ENCODE measurements at regions not wholly inside any gene's neighbourhood (a gene's known extent, or its start where the extent isn't known, plus 50 kb on each side); places are given as distances from the start of the nearest gene placed in this dataset.

- no peaks in the 10 kb centered on the region for H4K20me1 ChIP-seq (replicated peaks; ENCODE audit: insufficient read depth)
- no peaks in the 10 kb centered on the region for H3K27me3 ChIP-seq (ENCODE audit: insufficient read depth)
- no peaks in the 10 kb centered on the region; the same call in 2 of the 3 replicates for H3K36me3 Mint-ChIP-seq (ENCODE audit: low read depth)
- peaks cover 1% of the 10 kb centered on the region for H3K27me3 Mint-ChIP-seq (ENCODE audit: insufficient read depth, low read depth, poor library complexity)
- no peaks in the 10 kb centered on the region for H3K9me3 Mint-ChIP-seq
- H3K4me1 Mint-ChIP-seq: peaks cover 3% of the 10 kb centered on the region; the same call in 2 of the 3 replicates
- no peak overlapping the region for H3K4me3 ChIP-seq
- no peak for DNase-seq (ENCODE audit: low spot score)
- no peaks in the 10 kb centered on the region for H3K36me3 ChIP-seq (ENCODE audit: insufficient read depth)
- ATAC-seq: no peak
- no peaks in the 10 kb centered on the region for H3F3A ChIP-seq (replicated peaks; ENCODE audit: low read depth)
- no peak overlapping the region for H3K4me2 ChIP-seq
- H3K4me1 ChIP-seq (ENCODE audit: insufficient read depth): no peaks in the 10 kb centered on the region
- H3K27ac Mint-ChIP-seq: no peak overlapping the region
- no peak overlapping the region for H2AFZ ChIP-seq
- no peak overlapping the region for H3K27ac ChIP-seq (ENCODE audit: low read depth)
- H3K9me2 ChIP-seq (ENCODE audit: insufficient read depth): 0 out of 2 replicates have a peak, but pooled peaks cover under 1% of the 10 kb centered on the region
- TF ChIP-seq EZH2 (IDR thresholded peaks at IDR 0.05; ENCODE audit: low read depth, unreplicated experiment) (no peak), REST (IDR thresholded peaks at IDR 0.05; ENCODE audit: unreplicated experiment) (no peak), STAT1 (IDR thresholded peaks at IDR 0.05; ENCODE audit: unreplicated experiment) (no peak), CREB1 (CRISPR knock-in tag; IDR thresholded peaks at IDR 0.05; ENCODE audit: low read depth) (no peak), EZH2phosphoT487 (IDR thresholded peaks at IDR 0.05; ENCODE audit: unreplicated experiment) (no peak), NANOG (IDR thresholded peaks at IDR 0.05; ENCODE audit: borderline replicate concordance) (no peak), ZNF462 (CRISPR knock-in tag; IDR thresholded peaks at IDR 0.05) (no peak), ZNF114 (CRISPR knock-in tag; IDR thresholded peaks at IDR 0.05) (no peak), ETS1 (IDR thresholded peaks at IDR 0.05) (no peak), CTCF (conservative IDR thresholded peaks at IDR 0.05; ENCODE audit: low read depth in 2 of 2) (no peak), POLR2AphosphoS5 (IDR thresholded peaks at IDR 0.05; ENCODE audit: low read depth) (no peak), ZNF331 (CRISPR knock-in tag; IDR thresholded peaks at IDR 0.05; ENCODE audit: low read depth) (no peak), JUNB (IDR thresholded peaks at IDR 0.05; ENCODE audit: unreplicated experiment) (no peak)
- H3K79me2 ChIP-seq (replicated peaks; ENCODE audit: insufficient read depth): no peaks in the 10 kb centered on the region
- no peak overlapping the region for H3K4me3 Mint-ChIP-seq
These were observed 86.2 kb downstream of the TSPAN8 start for GRCh38 chr12:71071536-71072097.
